GM12878 (cell line): ENCODE measurements at regions not wholly inside any gene's neighbourhood (a gene's known extent, or its start where the extent isn't known, plus 50 kb on each side); places are given as distances from the start of the nearest gene placed in this dataset.
"Not testable (repeated sequence)": the region's sequence is repeated elsewhere in the genome, so short reads cannot be mapped to it uniquely, and the experiment has no call there.

ENCODE experiments used
- CTCF ChIP-seq, 3 experiments: IDR thresholded peaks in 2 of 3; conservative IDR thresholded peaks in 1 of 3; 2 replicates each; pipeline ENCODE4 v1.5.1; 2011; ENCODE audit warnings: low read depth in 3 of 3, low read length in 3 of 3, mild to moderate bottlenecking in 3 of 3, control low read depth in 2 of 3, moderate library complexity in 2 of 3, inconsistent platforms in 1 of 3, mixed read lengths in 1 of 3; ENCODE audit not compliant: control insufficient read depth in 2 of 3, insufficient read depth in 1 of 3; ENCODE audit errors: extremely low read depth in 1 of 3
- FOS ChIP-seq: IDR thresholded peaks from 3 replicates; pipeline ENCODE4 v1.6.1; 2011; ENCODE audit warnings: borderline replicate concordance; ENCODE audit not compliant: insufficient read length; ENCODE audit errors: extremely low read depth

GRCh38 chr3:32042867-32043266 lies 61.3 kb downstream of the ZNF860 start:
- TF ChIP-seq CTCF (IDR thresholded peaks at IDR 0.05 in 2 of 3, conservative IDR thresholded peaks at IDR 0.05 in 1 of 3; ENCODE audit: control insufficient read depth in 2 of 3, extremely low read depth in 1 of 3, insufficient read depth in 1 of 3, low read depth in 3 of 3, low read length in 3 of 3); FOS: not testable (repeated sequence)
